IMR-90 (cell line): ENCODE measurements at regions not wholly inside any gene's neighbourhood (a gene's known extent, or its start where the extent isn't known, plus 50 kb on each side); places are given as distances from the start of the nearest gene placed in this dataset.

Experiments
- ATAC-seq: fragments of 200-7000 bp; cut with Tn5 transposase; 2 replicates; pipeline ENCODE4 v1.9.1; 2020; ENCODE audit warnings: low read depth, mild to moderate bottlenecking, moderate library complexity
- BruUV-seq: library from RNA; stranded (reverse); fragments of 400-500 nt; replicated peaks from 2 replicates; lab custom pipeline; 2021; lab: Mats Ljungman, UMichigan
- CTCF ChIA-PET: fragments of 300-600 bp; formaldehyde crosslinking; extraction: SDS; loops from one replicate; lab custom pipeline; 2021; ENCODE audit warnings: antibody characterized with exemption; lab: Yijun Ruan, JAX
- POLR2A ChIA-PET: fragments of 300-600 bp; sonication (Branson Sonifier 250); formaldehyde crosslinking; loops from one replicate; lab custom pipeline; 2022; ENCODE audit warnings: antibody characterized with exemption; ENCODE audit not compliant: unreplicated experiment; lab: Charles Lee
- DNase-seq: peaks from one replicate; pipeline ENCODE4 v3.0.0; 2013
- H2AFZ ChIP-seq: replicated peaks from 2 replicates; pipeline ENCODE3; 2013; ENCODE audit warnings: low read length, mild to moderate bottlenecking; ENCODE audit not compliant: poor library complexity
- H2AK5ac ChIP-seq: 2 replicates; pipeline ENCODE4 v1.6.1; 2013; ENCODE audit warnings: low read depth, low read length, inconsistent platforms
- H2AK9ac ChIP-seq: replicated peaks from 2 replicates; pipeline ENCODE3; 2013; ENCODE audit warnings: mild to moderate bottlenecking, low read depth, low read length, moderate library complexity; ENCODE audit not compliant: poor library complexity
- H2BK120ac ChIP-seq: 2 replicates; pipeline ENCODE4 v1.6.1; 2013; ENCODE audit warnings: low read depth, low read length, inconsistent platforms
- H2BK15ac ChIP-seq: 3 replicates; pipeline ENCODE4 v1.6.1; 2013; ENCODE audit warnings: low read depth, low read length, inconsistent platforms
- H2BK20ac ChIP-seq: 2 replicates; pipeline ENCODE4 v1.6.1; 2013; ENCODE audit warnings: low read depth, mild to moderate bottlenecking, inconsistent platforms, low read length, moderate library complexity
- H2BK5ac ChIP-seq: 2 replicates; pipeline ENCODE4 v1.6.1; 2013; ENCODE audit warnings: mild to moderate bottlenecking, low read depth, low read length, inconsistent platforms; ENCODE audit not compliant: poor library complexity, severe bottlenecking
- H3K14ac ChIP-seq: replicated peaks from 2 replicates; pipeline ENCODE4 v1.6.1; 2013; ENCODE audit warnings: low read depth, low read length, inconsistent platforms
- H3K18ac ChIP-seq: 2 replicates; pipeline ENCODE4 v1.6.1; 2013; ENCODE audit warnings: low read depth, low read length, control low read depth
- H3K23ac ChIP-seq: 2 replicates; pipeline ENCODE4 v1.6.1; 2013; ENCODE audit warnings: low read depth, low read length, inconsistent platforms
- H3K27ac ChIP-seq: 2 replicates; pipeline ENCODE4 v1.5.1; 2013; ENCODE audit warnings: mild to moderate bottlenecking, control low read depth, low read length; ENCODE audit not compliant: insufficient read depth
- H3K27me3 ChIP-seq: 2 replicates; pipeline ENCODE4 v1.6.1; 2013; ENCODE audit warnings: low read length; ENCODE audit not compliant: control insufficient read depth, insufficient read depth
- H3K36me3 ChIP-seq: 2 replicates; pipeline ENCODE4 v1.6.1; 2013; ENCODE audit warnings: low read length, mixed read lengths; ENCODE audit not compliant: control insufficient read depth, insufficient read depth
- H3K4ac ChIP-seq: 2 replicates; pipeline ENCODE4 v1.6.1; 2013; ENCODE audit warnings: low read depth, low read length, inconsistent platforms
- H3K4me1 ChIP-seq: 2 replicates; pipeline ENCODE4 v1.6.1; 2013; ENCODE audit warnings: low read length, mixed read lengths; ENCODE audit not compliant: control insufficient read depth, insufficient read depth
- H3K4me2 ChIP-seq: 2 replicates; pipeline ENCODE4 v1.6.1; 2013; ENCODE audit warnings: low read depth, mild to moderate bottlenecking, control low read depth, low read length, moderate library complexity
- H3K4me3 ChIP-seq: 2 replicates; pipeline ENCODE4 v1.5.1; 2013; ENCODE audit warnings: low read depth, mild to moderate bottlenecking, control low read depth, low read length, moderate library complexity; ENCODE audit not compliant: insufficient read depth
- H3K56ac ChIP-seq: 2 replicates; pipeline ENCODE4 v1.6.1; 2013; ENCODE audit warnings: low read length, inconsistent platforms; ENCODE audit not compliant: insufficient read depth; ENCODE audit errors: extremely low read depth
- H3K79me1 ChIP-seq, 2 experiments: 2 replicates each; pipeline ENCODE4 v1.6.1; 2013; ENCODE audit warnings: low read length in 2 of 2, inconsistent platforms in 1 of 2, low read depth in 1 of 2
- H3K9ac ChIP-seq: 2 replicates; pipeline ENCODE4 v1.6.1; 2013; ENCODE audit warnings: low read depth, low read length, control low read depth
- H3K9me1 ChIP-seq: 2 replicates; pipeline ENCODE4 v1.6.1; 2013; ENCODE audit warnings: low read length, inconsistent platforms; ENCODE audit not compliant: insufficient read depth
- H3K9me3 ChIP-seq: 2 replicates; pipeline ENCODE4 v1.6.1; 2013; ENCODE audit warnings: low read length; ENCODE audit not compliant: control insufficient read depth, insufficient read depth
- H4K20me1 ChIP-seq: 2 replicates; pipeline ENCODE4 v1.6.1; 2013; ENCODE audit warnings: low read length, inconsistent platforms; ENCODE audit not compliant: insufficient read depth
- H4K5ac ChIP-seq: 2 replicates; pipeline ENCODE4 v1.6.1; 2013; ENCODE audit warnings: mild to moderate bottlenecking, low read depth, low read length, control low read depth
- H4K8ac ChIP-seq, 2 experiments: 2 replicates each; pipeline ENCODE4 v1.6.1; 2013; ENCODE audit warnings: low read depth in 2 of 2, low read length in 2 of 2, control low read depth in 1 of 2, inconsistent platforms in 1 of 2
- H4K91ac ChIP-seq: 2 replicates; pipeline ENCODE4 v1.6.1; 2013; ENCODE audit warnings: low read depth, low read length, inconsistent platforms; ENCODE audit not compliant: insufficient read depth
- BHLHE40 ChIP-seq: fragments of 150-350 bp; IDR thresholded peaks from 2 replicates; pipeline ENCODE4 v1.6.1; 2016; ENCODE audit warnings: mild to moderate bottlenecking, low read depth, low read length
- CEBPB ChIP-seq: IDR thresholded peaks from 2 replicates; pipeline ENCODE4 v1.6.1; 2012; ENCODE audit warnings: low read depth, low read length, improper control_type of control experiment
- CHD1 ChIP-seq: IDR thresholded peaks from 2 replicates; pipeline ENCODE4 v1.6.1; 2012; ENCODE audit warnings: low read depth, low read length, improper control_type of control experiment
- FOS ChIP-seq: fragments of 150-350 bp; IDR thresholded peaks from 2 replicates; pipeline ENCODE4 v1.6.1; 2016; ENCODE audit warnings: low read depth, low read length
- MAFK ChIP-seq: IDR thresholded peaks from 2 replicates; pipeline ENCODE4 v1.6.1; 2012; ENCODE audit warnings: low read depth, low read length, improper control_type of control experiment
- MAZ ChIP-seq: IDR thresholded peaks from 2 replicates; pipeline ENCODE4 v1.6.1; 2012; ENCODE audit warnings: low read depth, mild to moderate bottlenecking, low read length, improper control_type of control experiment, moderate library complexity, borderline replicate concordance
- NFE2L2 ChIP-seq: fragments of 150-350 bp; IDR thresholded peaks from 2 replicates; pipeline ENCODE4 v1.6.1; 2016; ENCODE audit warnings: low read depth, mild to moderate bottlenecking, low read length
- RAD21 ChIP-seq: IDR thresholded peaks from 2 replicates; pipeline ENCODE4 v1.6.1; 2012; ENCODE audit warnings: low read length, improper control_type of control experiment
- RFX5 ChIP-seq: IDR thresholded peaks from 2 replicates; pipeline ENCODE4 v1.8.0; 2012; ENCODE audit warnings: low read depth, mild to moderate bottlenecking, low read length, moderate library complexity
- SMC3 ChIP-seq: fragments of 150-350 bp; IDR thresholded peaks from 2 replicates; pipeline ENCODE4 v1.6.1; 2016; ENCODE audit warnings: low read depth, mild to moderate bottlenecking, antibody characterized with exemption, low read length, moderate library complexity
- dilution Hi-C: fragments of 300-500 bp; cut with HindIII; formaldehyde crosslinking; loops from one replicate; pipeline ENCODE4 v1.14.3; 2018; ENCODE audit warnings: low sequenced_read_pairs; ENCODE audit not compliant: unreplicated experiment
- in situ Hi-C: fragments of 300-500 bp; cut with MboI; formaldehyde crosslinking; loops from 3 replicates; pipeline ENCODE4 v1.14.3; 2019; ENCODE audit warnings: low sequenced_read_pairs, inconsistent platforms, mixed read lengths
- intact Hi-C: fragments of 100-400 bp; cut with micrococcal nuclease; formaldehyde crosslinking; loops from 2 replicates; pipeline ENCODE4 v1.10.0; 2022
- TF ChIP-seq, protein P1 (sequence below): fragments of 150-350 bp; IDR thresholded peaks from 2 replicates; pipeline ENCODE4 v1.6.1; 2016; ENCODE audit warnings: low read depth, mild to moderate bottlenecking, low read length, moderate library complexity, borderline replicate concordance
- TF ChIP-seq, protein P2 (sequence below): fragments of 150-350 bp; IDR thresholded peaks from 2 replicates; pipeline ENCODE4 v1.6.1; 2017; ENCODE audit warnings: mild to moderate bottlenecking, antibody characterized with exemption, low read length, low read depth
- TF ChIP-seq, protein P3 (sequence below): conservative IDR thresholded peaks from 2 replicates; pipeline ENCODE4 v1.5.1; 2012; ENCODE audit warnings: mild to moderate bottlenecking, low read depth, low read length, improper control_type of control experiment

DNA sequence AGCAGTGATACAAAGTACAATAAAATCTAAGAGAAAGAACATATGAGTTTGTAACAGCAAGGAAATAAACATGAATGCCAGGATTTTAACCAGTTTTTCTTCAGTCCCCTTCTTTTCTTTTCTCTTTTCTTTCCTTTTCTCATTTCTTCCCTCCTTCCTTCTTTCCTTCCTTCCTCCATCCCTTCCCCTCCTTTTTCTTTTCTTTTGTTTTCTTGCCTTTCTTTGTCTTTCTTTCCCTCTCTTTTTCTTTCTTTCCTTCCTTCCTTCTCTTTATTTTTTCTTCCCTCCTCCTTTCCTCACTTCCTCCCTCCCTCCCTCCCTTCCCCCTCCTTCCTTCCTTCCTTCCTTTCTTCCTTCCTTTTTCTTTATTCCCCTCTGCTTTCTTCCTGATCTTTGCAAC is 142.8 kb upstream of the SYT4 start:
- BruUV-seq: no TSS peak
- no peak overlapping the region for H4K5ac ChIP-seq
- no peak overlapping the region for H3K23ac ChIP-seq
- H3K27me3 ChIP-seq: no peaks in the 10 kb centered on the region
- no peak overlapping the region for H3K9ac ChIP-seq
- no peaks in the 10 kb centered on the region for H3K36me3 ChIP-seq
- intact Hi-C loops: no loop called here
- H2AFZ ChIP-seq: no peak overlapping the region
- ATAC-seq: no peak
- dilution Hi-C loops: no loop called here
- H3K9me3 ChIP-seq: peaks cover 5% of the 10 kb centered on the region; the same call in 1 of the 2 replicates
- no peak overlapping the region for H3K4me2 ChIP-seq
- no peak overlapping the region for H2BK120ac ChIP-seq
- in situ Hi-C loops: no loop called here
- no peaks in the 10 kb centered on the region for H3K79me1 ChIP-seq
- no peak for DNase-seq
- H2BK15ac ChIP-seq: no peak overlapping the region
- TF ChIP-seq MAFK (no peak), RFX5 (no peak), CEBPB (no peak), MAZ (no peak), NFE2L2 (no peak), FOS (no peak), SMC3 (no peak), RAD21 (no peak), CHD1 (no peak), BHLHE40 (no peak)
- TF ChIP-seq, protein P1, sequence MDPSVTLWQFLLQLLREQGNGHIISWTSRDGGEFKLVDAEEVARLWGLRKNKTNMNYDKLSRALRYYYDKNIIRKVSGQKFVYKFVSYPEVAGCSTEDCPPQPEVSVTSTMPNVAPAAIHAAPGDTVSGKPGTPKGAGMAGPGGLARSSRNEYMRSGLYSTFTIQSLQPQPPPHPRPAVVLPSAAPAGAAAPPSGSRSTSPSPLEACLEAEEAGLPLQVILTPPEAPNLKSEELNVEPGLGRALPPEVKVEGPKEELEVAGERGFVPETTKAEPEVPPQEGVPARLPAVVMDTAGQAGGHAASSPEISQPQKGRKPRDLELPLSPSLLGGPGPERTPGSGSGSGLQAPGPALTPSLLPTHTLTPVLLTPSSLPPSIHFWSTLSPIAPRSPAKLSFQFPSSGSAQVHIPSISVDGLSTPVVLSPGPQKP: no peak
- TF ChIP-seq, protein P2, sequence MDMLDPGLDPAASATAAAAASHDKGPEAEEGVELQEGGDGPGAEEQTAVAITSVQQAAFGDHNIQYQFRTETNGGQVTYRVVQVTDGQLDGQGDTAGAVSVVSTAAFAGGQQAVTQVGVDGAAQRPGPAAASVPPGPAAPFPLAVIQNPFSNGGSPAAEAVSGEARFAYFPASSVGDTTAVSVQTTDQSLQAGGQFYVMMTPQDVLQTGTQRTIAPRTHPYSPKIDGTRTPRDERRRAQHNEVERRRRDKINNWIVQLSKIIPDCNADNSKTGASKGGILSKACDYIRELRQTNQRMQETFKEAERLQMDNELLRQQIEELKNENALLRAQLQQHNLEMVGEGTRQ: no peak
- TF ChIP-seq, protein P3, sequence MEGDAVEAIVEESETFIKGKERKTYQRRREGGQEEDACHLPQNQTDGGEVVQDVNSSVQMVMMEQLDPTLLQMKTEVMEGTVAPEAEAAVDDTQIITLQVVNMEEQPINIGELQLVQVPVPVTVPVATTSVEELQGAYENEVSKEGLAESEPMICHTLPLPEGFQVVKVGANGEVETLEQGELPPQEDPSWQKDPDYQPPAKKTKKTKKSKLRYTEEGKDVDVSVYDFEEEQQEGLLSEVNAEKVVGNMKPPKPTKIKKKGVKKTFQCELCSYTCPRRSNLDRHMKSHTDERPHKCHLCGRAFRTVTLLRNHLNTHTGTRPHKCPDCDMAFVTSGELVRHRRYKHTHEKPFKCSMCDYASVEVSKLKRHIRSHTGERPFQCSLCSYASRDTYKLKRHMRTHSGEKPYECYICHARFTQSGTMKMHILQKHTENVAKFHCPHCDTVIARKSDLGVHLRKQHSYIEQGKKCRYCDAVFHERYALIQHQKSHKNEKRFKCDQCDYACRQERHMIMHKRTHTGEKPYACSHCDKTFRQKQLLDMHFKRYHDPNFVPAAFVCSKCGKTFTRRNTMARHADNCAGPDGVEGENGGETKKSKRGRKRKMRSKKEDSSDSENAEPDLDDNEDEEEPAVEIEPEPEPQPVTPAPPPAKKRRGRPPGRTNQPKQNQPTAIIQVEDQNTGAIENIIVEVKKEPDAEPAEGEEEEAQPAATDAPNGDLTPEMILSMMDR: no peak
- H3K4ac ChIP-seq: no peak overlapping the region
- no peak overlapping the region for H4K91ac ChIP-seq
- H3K56ac ChIP-seq: no peak overlapping the region
- ChIA-PET CTCF (no interaction called here), POLR2A (no interaction called here)
- no peaks in the 10 kb centered on the region for H3K4me1 ChIP-seq
- no peaks in the 10 kb centered on the region for H4K20me1 ChIP-seq
- H3K27ac ChIP-seq: no peak overlapping the region
- H3K18ac ChIP-seq: no peak overlapping the region
- no peak overlapping the region for H2BK5ac ChIP-seq
- no peak overlapping the region for H2AK9ac ChIP-seq
- H3K14ac ChIP-seq: no peak overlapping the region
- no peaks in the 10 kb centered on the region for H3K9me1 ChIP-seq
- H4K8ac ChIP-seq: no peak overlapping the region
- no peak overlapping the region for H3K4me3 ChIP-seq
- no peak overlapping the region for H2AK5ac ChIP-seq
- H2BK20ac ChIP-seq: no peak overlapping the region
